ENCODE measurements at regions not wholly inside any gene's neighbourhood (a gene's known extent, or its start where the extent isn't known, plus 50 kb on each side); places are given as distances from the start of the nearest gene placed in this dataset.

DNA sequence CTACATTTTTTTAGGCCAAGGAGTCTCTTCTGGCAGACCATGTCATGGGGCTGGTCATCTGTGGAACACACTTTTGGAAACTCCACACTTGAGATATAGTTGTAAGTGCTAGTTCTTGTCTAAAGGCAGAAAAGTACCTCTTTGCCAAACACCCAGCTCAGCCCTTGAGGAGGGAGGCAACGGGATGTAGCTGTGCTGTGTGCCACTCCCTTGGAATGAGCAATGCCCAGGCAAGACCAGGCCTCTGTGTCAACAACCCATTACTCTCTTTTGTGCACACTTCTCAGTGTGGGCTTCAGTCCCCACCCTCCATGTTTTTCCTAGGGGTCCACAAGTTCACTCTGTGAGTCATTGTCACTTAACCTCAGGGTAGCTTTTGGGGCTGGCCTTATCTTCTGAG, 528.3 kb upstream of the CFAP20DC start:
- no peak for DNase-seq

DNA sequence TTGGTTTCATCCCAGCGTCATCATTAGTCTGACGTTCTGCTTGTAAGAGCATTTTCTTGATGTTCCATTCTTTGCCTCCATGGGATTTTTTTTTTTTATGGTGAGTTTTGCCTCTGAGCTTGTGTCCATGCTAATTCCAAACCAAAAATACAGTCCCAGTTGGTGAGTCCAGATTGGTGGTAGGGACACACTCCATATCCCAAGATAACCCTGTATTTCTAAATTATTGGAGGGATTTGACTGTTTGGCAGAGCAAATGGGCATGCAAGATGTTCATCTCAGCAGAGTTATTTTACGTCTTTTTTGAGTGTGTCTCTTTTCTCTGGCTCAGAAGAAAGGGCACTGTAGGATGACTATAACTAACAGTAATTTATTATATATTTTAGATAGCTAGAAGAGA, 526.8 kb upstream of the CFAP20DC start:
- DNase-seq: no peak

DNA sequence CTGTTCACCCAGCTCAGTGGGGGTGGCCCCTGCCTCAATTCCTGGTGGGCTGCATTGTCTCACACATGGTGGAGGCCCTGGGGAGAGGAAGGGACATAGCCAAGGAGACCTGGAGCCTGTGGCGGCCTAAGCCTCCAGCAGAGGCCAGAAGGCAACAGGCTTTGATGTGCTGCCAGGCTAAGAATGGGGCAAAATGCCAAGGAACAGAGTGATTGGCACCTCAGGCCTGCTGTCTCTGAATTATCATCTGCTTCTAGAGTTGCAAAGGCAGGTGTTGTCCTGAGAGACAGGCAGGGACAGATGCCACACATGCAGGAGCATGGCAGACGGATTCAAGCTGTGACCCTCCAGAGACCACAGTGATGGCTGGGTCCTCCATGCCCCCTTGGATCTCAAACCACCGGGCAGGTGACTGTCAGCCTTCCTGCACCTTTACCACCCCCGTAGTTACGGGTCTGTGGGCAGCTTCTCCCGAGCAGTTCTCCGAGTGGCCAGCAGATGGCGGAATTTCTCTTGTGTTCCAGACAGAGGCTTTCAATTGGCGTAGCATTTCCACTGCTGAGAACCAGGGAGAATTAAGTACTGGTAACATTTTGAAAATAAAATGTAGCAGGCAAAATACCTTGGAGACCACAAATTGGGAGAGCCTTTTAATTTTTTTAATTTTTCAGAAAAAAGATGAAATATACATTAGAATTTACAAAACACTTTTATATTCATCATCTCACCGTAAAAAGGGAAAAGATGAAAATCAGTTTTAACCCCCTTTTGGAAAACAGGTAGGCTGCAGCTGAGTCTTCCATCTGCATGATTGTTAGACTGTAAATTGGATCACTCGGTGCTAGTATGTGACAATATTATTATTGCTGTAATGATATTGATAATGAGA, 525.5 kb upstream of the CFAP20DC start:
- DNase-seq: peak; percentile 88

DNA sequence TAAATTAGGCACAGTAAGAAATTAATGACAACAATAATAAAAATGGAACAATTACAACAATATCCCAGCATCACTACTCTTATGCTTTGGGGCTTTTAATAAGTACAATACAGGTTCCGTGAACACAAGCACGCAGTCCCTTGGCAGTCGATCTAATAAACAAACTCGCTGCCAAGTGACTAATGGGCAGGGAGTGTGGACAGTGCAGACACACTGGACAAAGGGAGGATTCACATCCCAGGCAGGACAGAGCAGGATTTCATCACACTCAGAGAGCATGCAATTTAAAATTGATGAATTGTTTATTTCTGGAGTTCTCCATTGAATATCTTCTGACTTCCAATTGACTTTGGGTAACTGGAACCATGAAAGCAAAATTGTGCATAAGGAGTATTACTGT, 524.1 kb upstream of the CFAP20DC start:
- no peak for DNase-seq

DNA sequence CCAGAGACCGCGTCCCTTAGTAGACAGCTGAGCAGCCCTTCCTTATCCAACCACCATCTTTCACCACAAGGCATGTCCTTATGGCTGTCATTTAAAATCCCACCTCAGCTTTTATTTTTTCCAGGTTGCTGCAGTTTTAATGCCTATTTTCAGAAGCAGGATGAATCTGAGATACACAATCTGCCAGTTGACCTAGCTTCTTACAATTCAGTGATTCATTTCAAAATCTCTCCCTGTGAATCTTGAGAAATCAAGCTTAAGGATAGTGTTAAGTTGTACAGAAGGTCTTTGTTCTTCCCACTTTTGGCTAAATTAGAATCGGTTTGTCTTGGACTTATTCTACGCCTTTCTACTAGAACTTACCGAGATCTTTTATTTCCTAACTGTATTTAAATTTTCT, 522.3 kb upstream of the CFAP20DC start:
- DNase-seq: no peak

DNA sequence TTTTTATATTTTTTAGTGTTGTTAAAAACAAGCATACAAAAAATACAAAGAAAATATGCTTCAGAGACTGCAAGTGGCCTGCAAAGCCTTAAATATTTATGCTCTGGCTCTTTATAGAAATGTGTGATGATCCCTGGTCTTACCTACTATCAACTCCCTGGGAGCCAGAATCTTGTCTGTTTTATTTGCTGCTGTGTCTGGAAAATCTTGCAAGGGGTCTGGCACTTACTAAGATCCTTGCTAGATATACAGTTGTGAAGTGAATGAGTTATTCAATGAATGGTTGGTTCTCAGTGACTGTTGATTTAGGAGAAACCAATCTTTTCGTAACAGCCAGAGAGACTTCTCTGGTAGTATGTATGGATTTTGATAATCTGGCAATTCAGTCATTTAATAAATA, 521.0 kb upstream of the CFAP20DC start:
- DNase-seq: no peak

DNA sequence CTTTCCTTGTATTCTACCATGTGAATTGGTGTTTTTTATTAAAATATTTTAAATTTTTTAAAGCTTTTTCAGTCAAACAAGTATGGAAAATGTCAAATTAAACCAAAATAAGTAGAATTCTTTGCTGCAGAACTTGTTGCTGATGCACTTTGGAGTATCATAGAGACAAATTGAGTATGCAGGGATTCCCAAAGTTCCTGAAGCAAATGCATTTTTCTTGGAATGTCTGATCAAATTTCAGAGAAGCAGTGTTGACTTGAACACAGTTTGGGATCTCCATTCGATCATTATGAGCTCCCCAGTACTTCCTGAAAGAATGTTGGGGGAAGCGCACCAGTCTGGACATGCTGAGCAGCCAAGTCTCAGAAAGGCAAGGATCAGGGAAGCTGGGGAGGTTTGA, 517.8 kb upstream of the CFAP20DC start:
- DNase-seq: no peak

DNA sequence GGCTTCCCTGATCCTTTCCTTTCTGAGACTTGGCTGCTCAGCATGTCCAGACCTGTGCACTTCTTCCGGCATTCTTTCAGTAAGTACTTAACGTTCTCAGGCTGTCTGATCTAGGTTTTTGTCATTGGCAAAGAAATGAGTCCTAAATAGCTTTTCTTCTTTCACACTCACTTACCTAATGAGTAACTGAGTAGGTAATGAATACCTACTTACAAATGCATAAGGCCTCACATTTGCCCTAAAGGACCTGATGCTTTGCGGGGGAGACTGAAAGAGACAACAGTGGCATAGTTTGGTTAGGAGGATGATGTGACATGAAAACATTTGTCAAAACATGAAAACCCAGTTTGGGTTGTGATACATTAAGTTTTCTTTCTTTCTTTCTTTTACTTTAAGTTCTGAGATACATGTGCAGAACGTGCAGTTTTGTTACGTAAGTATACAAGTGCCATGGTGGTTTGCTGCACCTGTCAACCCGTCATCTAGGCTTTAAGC, 516.7 kb upstream of the CFAP20DC start:
- no peak for DNase-seq

DNA sequence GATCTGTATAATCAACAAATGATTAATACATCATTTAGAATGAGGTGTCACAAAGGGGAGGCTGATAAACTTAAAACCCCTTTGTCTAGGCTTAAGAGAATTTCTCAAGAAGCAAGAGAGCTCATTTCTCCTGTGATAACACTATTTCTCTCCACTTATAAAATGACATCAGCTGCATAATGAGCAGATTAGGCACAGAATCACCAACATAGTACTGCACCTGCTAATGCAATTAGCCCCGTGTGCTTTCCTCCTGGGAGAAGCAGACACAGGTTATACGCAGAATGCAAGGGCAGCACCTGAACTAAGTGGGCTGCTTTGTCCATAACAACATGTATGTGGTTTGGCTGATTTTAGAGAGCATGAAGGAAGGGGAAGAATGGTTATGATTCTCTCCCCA, 515.3 kb upstream of the CFAP20DC start:
- no peak for DNase-seq

DNA sequence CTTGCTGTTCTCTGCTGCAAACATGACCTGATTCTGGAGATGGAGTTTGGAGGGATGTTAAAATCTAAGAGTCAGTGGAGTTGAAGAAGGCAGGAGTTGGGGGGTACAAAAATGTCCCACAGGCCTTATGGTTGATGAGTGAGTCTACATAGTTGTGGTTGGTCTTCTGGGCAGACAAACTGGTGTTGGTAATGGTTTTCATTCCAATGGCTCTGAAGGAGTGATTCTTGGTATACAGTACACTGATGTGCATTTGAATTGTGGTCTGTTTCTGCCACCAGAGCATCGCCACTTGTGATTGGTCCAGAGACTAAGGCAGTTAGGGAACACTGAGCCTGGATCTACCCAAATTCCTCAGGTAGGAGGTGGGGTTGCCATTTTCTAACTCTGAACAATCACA, 514.1 kb upstream of the CFAP20DC start:
- no peak for DNase-seq

DNA sequence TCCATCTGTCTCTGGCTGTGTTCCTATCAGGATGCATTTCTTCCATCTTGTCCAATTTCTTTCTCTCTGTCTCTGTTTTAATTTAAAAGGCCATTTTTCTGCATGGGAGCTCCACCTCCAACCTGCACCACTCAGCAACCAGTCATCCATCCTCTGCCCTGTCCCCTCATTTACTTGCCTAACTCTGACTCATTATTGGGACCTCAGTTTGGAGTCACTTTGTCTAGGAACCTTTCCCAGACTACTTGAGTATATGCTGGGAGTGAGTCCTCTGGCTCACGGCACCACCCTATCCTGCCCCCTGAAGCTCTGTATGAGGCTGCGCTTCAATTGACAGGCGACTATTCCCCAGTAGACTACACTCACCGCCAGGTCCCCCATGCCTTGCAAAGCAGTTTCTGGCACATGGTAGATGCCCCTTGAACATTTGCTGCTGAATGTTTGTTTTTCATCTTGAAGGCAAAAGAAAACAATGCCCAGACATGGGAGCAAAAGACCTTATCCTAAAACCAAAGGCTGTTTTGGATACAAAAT, 513.3 kb upstream of the CFAP20DC start:
- no peak for DNase-seq

DNA sequence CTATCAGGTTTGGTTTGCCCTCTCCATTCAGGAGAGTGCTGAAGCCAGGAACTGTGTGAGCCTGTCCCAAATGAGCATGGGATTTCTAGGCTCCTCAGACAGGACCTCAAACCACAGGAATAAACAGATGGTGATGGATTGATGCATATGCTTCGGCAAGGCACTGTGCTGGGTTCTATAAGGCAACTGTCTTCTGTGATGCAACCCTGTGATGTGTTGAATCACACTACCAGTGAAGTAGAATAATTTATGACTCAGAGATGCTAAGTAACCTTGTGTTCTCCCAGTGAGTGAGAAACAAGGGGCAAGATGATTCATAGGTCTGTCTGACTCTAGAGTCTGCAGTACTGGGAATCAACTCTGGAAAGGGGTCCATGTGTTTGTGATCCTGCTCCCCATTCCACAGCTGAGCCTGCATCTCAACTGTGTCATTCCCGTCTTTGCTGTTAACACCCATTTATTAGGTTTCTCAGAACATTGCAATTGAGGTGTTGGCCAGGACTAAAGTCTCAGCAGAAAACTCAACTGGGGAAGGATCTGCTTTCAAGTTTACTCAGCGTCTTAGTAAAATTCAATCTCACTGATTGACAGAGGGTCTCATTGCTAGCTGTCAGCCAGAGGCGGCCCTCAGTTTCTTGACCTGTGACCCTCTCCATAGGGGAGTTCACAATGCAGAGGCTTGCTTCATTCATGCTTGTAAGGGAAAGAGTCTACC, 510.1 kb upstream of the CFAP20DC start:
- peak; percentile 31 for DNase-seq

DNA sequence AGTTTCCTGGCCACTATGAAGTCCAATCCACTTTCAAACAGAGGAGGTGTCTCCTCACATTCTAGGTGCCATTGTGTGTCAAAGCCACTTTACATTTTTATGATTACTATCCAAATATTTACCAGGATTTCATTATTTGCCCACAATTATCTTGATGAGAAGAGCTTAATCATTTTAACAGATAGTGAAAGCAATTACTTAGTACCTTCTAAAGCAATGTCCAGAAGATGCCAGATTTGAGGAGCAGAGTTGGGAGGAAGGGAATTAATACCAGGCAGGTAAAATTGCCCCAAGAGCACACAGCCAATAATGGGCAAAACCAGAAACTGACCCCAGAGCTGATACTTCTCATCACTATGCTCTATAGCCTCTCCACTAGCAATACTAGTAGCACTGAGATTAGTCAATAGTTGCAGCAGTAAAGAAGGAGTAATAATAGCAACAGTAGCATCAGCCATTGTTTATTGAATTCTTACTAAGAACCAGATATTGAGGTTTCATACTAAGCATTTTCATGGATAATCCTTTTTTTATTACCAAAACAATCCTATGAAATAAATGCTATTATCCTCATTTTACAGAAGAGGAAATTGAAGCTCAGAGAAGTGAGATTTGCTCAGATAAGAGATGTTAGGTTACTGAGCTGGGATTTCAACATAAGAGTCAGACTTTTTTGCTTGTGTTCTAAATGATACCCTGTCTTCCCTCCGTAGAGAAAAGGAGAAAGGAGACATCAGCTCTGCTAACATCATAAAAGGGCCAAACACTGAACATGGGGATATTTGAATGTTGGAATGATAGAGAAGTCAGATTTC, 509.3 kb upstream of the CFAP20DC start:
- DNase-seq: no peak

DNA sequence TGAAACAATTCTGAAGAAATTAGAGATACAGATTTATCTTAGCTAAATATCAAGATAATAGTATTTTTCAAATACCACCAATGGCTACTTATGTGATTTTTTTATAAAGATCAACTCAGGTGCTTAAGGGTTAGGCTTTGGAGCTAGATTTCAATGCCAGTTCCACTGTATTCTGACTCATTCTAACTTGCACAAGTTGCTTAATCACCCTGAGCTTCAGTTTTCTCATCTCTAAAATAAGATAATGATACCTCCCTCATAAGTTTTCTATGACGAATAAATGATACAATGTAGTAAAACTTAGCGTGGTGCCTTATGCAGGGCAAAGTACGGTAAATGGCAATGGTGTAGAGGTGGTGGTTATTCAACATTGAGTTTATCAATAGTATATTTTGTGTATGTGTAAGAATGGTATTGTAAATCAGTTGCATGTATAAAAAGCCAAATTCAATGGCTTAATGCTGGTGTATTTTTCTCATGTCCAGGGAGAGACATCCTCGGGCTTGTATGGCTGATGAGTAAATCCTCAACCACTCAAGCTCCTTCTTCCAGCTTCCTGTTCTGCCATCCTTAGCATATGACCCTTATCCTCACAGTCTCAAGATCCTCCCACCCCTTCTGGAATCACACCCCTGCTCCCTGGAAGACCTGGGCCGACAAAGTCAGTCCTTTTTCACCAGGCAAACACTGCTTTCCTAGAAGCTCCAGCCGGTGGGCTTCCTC, 505.9 kb upstream of the CFAP20DC start:
- no peak for DNase-seq

DNA sequence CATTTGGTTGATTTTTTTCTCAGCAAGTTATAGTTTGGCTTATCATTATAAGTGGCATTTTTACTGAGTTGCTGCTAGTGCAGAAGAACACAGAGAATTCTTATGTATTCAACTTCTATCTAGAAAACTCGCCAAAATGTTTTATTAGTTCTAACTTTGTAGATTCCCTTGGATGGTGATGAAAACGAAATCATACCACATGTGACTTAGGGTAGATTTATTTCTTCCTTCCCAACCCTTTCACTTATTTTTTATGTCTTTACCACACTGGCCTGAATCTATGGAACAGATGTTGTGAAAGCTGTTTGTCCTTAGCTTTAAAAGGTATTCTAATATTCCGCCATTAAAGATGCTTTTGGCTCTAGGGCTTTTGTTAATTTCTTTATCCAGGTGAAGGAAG, 503.3 kb upstream of the CFAP20DC start:
- no peak for DNase-seq

DNA sequence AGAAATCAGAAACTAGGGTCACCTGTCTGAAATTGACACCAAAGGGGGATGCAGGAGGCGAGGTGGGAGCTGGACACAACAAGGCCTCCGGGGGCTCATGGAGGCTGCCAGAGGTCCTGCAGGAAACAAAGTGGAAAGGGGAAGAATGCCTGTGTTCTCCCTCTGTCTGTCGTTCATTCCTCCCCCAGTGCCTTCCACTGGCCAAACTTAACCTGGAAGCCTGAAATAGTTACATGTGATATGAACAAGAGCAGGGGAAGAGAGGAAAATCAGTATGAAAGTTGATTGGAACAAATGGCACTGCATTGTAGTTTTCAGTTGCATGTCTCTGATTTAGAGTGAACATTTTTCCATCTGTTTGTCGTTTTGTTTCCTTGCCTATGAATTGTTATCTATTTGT, 502.0 kb upstream of the CFAP20DC start:
- DNase-seq: no peak

DNA sequence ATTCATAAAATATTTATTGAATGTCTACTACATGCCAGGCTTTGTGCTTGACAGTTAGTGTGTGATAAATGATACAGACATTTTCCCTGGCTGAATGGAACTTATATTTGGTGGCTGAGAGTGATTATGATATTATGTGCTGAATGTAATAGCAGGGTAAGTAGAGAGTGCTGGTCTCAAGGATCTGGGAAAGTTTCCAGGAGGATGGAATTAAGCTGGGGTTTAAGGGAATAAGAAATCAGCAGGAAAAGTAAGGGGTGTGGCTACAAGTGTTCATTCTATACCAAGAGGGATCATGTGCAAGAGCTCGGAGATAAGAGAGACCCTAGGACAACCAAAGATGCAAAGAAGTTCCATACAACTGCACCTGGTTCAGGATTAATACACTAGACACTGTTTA, 500.1 kb upstream of the CFAP20DC start:
- no peak for DNase-seq

DNA sequence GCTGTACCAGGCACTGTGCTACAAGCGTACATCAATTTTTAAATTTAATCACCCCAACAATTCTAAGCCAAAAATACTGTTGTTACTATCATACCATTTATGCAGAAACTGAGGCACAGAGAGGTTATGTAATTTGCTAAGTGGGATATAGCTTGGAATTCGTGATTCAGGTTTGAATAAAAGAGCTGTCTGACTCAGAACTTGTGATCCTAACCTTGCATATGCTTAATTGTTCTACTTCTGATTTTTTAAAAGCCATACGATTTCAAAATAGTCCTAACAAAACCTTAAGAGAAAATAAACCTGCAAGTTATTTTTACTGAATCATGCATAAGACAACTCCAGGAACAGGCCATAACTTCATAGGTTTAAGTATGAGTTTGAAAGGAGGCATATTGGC, 498.0 kb upstream of the CFAP20DC start:
- DNase-seq: no peak

DNA sequence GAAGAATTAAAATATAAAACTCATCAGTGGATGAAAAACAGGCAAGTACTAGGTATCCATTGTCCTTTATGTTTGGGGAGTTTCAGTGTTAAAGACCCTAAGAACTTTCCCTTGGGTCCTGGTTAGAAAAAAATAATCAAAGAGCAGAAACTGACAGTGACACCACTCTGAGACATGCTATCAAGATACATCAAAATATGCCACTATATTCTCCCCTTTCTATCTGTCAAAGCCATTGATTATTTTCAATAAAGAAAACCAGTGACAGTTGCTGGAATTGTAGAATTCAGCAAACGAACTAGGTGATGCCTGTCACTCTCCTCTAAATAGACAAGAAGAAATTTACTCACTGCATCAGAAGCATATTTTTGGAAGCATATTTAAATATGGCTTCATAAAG, 496.7 kb upstream of the CFAP20DC start:
- DNase-seq: no peak

DNA sequence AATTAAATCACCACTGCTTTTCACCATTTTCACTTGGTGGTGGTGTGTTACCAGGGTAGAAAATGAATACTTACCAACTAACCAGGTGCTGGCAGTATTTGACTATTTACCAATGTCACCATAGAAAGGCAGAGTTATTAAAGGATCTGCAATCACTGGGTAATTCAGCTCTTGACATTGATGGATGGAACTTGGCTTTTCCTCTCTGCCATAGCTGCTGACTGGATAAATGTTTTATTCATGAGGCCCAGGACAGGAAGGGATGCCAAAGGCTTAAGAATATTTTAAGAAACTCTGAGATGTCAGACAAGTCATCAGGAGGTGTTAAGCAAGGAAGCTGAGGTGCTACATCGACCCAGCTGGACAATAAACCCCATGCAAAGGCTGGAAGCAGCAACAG, 495.5 kb upstream of the CFAP20DC start:
- no peak for DNase-seq

DNA sequence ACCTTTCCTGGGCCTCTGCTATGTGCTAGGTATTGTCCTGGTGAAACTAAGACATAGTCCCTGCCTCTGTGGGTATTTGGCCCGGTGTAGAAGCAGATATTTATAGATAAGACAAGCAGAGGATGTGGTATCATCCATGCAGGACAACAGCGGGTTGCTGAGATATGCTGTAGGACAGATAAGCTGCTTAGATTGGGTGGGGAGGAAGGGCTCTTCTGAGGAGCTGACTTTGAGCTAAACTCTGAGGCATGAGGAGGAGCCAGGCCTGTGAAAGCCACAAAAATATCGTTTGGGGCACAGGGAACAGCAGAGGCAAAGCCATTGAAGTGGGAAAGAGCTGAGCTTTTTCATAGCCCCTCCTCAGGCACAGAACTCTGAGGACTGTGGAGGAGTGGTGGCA, 492.5 kb upstream of the CFAP20DC start:
- no peak for DNase-seq

DNA sequence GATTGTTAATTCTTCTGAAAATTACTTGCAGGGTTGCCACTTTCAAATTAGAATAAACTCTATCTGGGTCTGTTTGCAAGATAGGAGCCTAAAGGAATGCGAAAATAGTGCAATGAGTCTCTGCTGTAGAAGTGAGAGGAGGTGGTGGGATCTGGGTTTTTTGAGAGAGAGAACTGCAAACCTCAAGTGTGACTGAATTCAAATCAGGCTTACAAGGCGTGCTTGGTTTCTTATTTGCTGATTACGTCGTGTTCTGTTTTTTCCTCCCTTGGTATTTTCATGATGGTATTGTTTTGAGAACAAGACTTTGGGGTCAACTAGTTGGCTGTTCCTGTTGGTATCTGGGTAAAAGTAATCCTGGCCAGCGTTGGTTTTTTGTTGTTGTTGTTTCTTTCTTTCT, 490.9 kb upstream of the CFAP20DC start:
- DNase-seq: no peak

DNA sequence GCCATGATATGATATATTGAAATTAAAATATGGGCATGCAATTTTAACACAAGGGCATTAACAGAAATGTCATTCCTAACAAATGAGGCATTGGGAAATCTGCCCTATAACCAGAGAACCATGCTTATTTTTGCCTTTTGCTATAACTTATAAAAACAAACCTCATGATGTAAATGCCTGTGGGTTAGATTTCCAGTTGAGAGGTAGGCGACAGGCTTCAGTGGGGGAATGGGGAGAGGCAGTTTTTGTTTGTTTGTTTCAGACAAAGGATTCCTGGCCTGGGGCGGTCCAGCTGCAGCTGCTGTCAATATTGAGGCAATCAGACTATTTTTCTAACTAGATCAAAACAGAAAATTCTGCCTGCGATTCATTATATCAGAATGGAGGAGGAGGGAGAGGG, 490.4 kb upstream of the CFAP20DC start:
- DNase-seq: no peak

All from activated naive CD4-positive, alpha-beta T cell treated with anti-CD3 and anti-CD28 coated beads, Interleukin-2, amount 50 U/mL, for 16 hours (primary cell).